GM19025 (cell line): ENCODE measurements at regions not wholly inside any gene's neighbourhood (a gene's known extent, or its start where the extent isn't known, plus 50 kb on each side); places are given as distances from the start of the nearest gene placed in this dataset.

ENCODE experiments used
- ATAC-seq: cut with Tn5 transposase; IDR thresholded peaks from one replicate; pipeline ENCODE4 v1.9.1; 2021; ENCODE audit warnings: mild to moderate bottlenecking, low read depth, moderate library complexity; ENCODE audit not compliant: unreplicated experiment

DNA sequence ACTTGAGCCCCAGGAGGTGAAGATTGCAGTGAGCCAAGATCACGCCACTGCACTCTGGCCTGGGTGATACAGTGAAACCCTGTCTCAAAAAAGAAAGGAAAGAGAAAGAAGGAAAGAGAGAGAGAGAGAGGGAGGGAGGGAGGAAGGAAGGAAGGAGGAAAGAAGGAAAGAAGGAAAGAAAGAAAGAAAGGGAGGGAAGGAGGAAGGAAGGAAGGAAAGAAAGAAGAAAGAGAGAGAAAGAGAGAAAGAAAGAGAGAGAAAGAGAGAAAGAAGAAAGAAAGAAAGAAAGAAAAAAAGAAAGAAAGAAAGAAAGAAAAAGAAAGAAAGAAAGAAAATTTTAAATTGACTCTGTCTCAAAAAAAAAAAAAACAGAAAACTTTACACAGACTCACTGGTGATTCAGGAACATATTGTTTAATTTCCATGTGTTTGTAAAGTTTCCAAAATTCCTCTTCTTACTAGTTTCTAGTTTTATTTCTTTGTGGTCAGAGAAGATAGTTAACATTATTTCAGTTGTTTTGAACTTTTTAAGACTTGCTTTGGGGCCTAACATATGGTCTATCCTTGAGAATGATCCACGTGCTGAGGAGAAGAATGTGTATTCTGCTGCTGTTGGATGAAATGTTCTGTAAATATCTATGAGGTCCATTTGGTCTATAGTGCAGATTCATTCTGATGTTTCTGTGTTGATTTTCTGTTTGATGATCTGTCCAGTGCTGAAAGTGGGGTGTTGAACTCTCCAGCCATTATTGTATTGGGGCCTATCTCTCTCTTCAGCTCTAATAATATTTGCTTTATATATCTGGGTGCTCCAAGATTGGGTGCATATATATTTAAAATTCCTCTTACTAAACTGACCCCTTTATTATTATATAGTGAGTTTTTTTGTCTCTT, 204.4 kb upstream of the SERP2 start:
- no peak for ATAC-seq

DNA sequence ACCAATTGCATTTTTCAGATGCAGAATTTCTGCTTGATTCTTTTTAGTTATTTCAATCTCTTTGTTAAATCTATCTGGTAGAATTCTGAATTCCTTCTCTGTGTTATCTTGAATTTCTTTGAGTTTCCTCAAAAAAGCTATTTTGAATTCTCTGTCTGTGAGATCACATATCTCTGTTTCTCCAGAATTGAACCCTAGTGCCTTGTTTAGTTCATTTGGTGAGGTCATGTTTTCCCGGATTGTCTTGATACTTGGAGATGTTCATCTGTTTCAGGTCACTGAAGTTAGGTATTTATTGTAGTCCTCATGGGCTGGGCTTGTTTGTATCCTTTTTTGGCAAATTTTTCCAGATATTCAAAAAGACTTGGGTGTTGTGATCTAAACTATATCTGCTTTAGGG, 202.9 kb upstream of the SERP2 start:
- no peak for ATAC-seq

DNA sequence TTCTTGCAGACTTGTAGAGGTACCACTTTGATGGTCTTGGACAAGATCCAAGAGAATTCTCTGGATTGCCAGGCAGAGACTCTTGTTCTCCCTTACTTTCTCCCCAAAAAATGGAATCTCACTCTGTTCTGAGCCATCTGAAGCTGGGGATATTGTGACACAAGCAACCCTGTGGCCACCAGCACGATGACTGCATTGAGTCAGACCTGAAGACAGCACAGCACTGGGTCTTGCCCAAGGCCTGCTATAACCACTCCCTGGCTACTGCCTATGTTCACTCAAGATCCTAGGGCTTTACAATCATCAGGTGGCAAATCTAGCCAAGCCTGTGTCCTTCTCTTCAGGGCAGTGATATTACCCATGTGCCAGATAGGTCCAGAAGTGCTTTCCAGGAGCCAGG, 202.5 kb upstream of the SERP2 start:
- ATAC-seq, result no peak

- ATAC-seq, result no peak
Observed at GRCh38 chr13:44171861-44172260, 201.8 kb upstream of the SERP2 start.

DNA sequence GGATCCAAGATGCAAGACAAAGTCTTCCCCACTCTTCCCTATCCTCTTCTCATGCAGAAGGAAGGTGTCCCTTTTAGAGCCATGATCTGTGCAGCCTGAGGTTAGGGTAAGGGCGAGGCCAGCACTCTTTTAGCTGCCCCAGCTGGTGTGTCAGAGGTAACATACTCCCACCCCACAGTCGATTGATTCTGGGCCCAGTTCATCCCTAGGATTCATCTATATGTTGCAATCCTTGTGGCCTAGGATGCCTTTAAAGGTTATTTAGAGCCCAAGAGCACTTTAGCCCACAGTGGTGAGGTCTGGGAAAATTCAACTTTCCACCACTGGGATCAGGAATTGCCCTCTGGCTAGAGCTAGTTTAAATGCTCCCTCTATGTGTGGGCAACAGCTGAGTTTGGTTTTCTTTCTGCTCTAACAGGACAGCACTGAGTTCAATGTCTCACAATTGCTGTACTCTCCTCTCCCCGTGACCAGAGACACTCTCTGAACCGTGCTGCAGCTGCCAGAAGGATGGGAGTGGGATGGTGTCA, 201.3 kb upstream of the SERP2 start:
- no peak for ATAC-seq

GRCh38 chr13:44174769-44175425, 198.7 kb upstream of the SERP2 start:
- ATAC-seq, result no peak

DNA sequence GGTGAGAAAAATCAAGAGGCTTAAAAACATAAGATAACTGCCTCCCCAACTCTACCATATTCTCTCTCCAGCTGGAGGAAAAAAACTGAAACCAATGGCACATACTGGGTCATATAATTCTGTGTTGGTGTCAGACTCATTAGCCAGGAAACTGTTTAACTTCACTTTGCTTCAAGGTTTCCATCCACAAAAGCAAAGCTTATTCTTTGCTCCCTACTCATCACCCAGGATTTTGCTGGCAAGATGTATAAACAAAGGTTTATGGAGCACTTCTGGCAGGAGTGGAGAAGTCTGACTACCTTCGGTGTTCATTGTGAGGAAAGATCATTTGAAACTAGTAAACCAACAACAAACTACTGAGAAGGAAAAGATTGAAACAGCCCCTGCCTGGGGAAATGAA, 197.5 kb upstream of the SERP2 start:
- ATAC-seq, result no peak

GRCh38 chr13:44180876-44181536, 192.6 kb upstream of the SERP2 start:
- no peak for ATAC-seq

- ATAC-seq, result no peak
Observed at GRCh38 chr13:44181931-44182330, 191.7 kb upstream of the SERP2 start.

- ATAC-seq, result no peak
Observed at GRCh38 chr13:44184740-44185139, 188.9 kb upstream of the SERP2 start.

DNA sequence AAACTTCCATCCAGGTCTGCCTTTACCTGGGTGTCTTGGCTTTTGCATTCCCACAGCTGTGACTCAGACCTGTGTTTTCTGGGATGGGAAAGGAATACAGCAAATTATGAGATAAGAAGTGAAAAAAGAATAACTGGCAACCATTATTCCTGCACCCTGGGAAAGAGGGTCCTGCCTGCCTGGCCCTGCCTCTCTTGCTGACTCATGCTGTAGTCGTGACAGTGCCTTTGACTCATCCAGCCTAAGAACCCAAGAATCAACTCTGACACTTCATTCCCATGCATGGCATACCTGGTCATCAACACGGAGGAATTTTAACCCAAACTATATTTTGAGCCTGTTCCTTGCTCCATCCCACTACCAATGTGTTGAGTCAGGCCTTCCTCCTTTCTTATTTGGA, 185.4 kb upstream of the SERP2 start:
- ATAC-seq, result no peak

DNA sequence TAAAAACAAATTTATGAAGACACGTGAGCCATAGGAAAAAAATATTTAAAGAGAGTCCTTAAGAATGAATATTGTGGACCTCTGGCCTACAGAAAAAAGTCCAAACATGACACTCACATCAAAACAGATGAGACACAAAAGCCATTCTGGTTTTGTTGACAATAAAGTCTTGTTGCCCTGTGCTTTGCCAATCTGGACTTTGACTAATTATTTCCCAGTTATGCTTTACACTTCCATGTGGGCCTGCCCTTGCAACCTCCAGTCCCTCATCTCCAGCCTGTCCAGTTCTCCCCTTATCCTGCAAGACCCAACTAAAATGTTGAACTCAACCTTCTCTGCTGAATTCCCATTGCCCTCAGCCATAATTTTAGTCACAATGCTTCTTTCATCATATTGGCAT, 184.5 kb upstream of the SERP2 start:
- no peak for ATAC-seq

DNA sequence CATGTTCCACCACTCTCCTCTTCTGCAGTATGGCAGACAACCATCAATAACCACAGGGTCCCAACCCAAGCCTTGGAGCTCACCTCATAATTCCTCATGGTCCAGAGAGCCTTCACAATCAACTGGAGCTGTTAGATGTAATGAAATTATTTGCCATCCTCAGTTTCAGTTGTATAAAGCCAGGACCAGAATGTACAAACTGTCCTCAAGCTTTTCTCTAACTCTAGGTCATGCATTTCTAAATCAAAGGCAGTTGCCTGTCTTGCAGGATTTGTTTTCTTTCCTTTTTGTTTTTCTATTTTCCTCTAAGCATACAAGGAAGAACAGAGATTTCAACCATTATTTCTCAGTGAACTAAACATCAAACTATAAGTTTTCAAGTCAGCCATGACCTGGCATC, 182.5 kb upstream of the SERP2 start:
- no peak for ATAC-seq

GRCh38 chr13:44191504-44192171, 182.0 kb upstream of the SERP2 start:
- no peak for ATAC-seq

GRCh38 chr13:44193731-44194130, 179.9 kb upstream of the SERP2 start:
- no peak for ATAC-seq

DNA sequence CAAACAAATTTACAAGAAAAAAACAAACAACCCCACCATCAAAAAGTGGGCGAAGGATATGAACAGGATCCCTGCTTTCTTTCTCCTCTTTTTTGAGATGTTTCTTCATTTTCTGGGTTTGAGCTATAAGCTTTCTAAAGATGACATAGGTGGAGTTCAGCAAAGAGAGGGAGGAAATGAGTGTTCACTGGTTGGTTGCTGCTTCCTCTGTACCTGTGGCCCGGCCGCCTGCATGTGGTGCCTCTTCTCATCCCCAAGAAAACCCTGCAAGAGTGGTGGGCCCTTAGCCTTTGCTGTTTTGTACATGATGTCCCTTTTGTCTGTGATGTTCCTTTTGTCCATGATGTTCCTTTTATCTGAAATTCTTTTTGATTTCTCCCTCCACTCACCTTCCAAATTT, 178.4 kb upstream of the SERP2 start:
- no peak for ATAC-seq

DNA sequence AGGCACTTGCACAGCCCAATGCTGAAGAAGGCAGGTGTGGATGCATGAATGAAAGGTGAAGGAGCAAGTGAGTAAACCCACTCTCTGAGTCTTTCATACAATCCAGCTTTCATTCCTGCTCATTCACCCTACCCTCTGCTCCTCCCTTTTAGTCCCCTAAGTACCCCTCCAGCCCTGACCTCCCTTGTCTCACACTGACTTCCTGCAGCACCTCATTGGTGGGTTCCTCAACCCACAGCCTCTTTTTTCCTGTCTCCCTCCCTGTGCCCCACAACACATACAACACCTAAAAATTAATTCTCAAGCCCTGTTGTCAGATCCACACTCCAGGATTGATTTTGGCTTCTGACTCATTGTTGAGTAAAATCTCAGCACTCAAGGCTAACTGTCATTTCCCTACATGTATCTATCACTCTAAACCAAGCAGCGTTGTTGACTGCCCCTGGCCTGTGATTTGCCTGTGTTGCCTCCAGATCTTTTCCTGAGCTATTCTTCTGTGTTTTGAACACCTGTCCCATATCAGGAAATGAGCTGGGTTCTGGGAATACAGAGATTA, 177.3 kb upstream of the SERP2 start:
- ATAC-seq, result no peak

- ATAC-seq, result peak; percentile 91
Observed at GRCh38 chr13:44197791-44198770, 175.5 kb upstream of the SERP2 start.

- no peak for ATAC-seq
Observed at GRCh38 chr13:44198826-44199225, 174.8 kb upstream of the SERP2 start.
